Left ventricle myocardium inferior (tissue), 1 donor: ENCODE measurements at regions not wholly inside any gene's neighbourhood (a gene's known extent, or its start where the extent isn't known, plus 50 kb on each side); places are given as distances from the start of the nearest gene placed in this dataset.

Experiments used
- DNase-seq: peaks from one replicate; pipeline ENCODE4 v3.0.0-alpha.2; 2020
- H3K27ac ChIP-seq: fragments of 200-600 bp; replicated peaks from 2 replicates; pipeline ENCODE4 v1.8.0; 2021
- H3K27me3 ChIP-seq: fragments of 200-600 bp; 2 replicates; pipeline ENCODE4 v1.8.0; 2021; ENCODE audit warnings: low read depth
- H3K36me3 ChIP-seq: fragments of 200-600 bp; 2 replicates; pipeline ENCODE4 v1.8.0; 2021
- H3K4me1 ChIP-seq: fragments of 200-600 bp; 2 replicates; pipeline ENCODE4 v1.8.0; 2021
- H3K4me3 ChIP-seq: fragments of 200-600 bp; 2 replicates; pipeline ENCODE4 v1.8.0; 2021; ENCODE audit warnings: mild to moderate bottlenecking, moderate library complexity
- H3K9me3 ChIP-seq: fragments of 200-600 bp; replicated peaks from 2 replicates; pipeline ENCODE4 v1.8.0; 2021
- CTCF ChIP-seq: fragments of 200-600 bp; IDR thresholded peaks from 2 replicates; pipeline ENCODE4 v1.8.0; 2021; ENCODE audit warnings: antibody characterized with exemption, mild to moderate bottlenecking, borderline replicate concordance
- intact Hi-C: fragments of 100-400 bp; cut with micrococcal nuclease; formaldehyde crosslinking; loops from one replicate; pipeline ENCODE4 v1.11.0; 2022
- donor health status: DM: no; HTN: yes; CAD: no; lungs with severe emphysema.

- Histone ChIP-seq H3K36me3 (no peaks in the 10 kb centered on the region), H3K27me3 (no peaks in the 10 kb centered on the region), H3K4me3 (no peak overlapping the region), H3K9me3 (no peaks in the 10 kb centered on the region), H3K4me1 (peaks cover 15% of the 10 kb centered on the region), H3K27ac (no peak overlapping the region)
- intact Hi-C loops, result no loop called here
- TF ChIP-seq CTCF, result no peak
- DNase-seq, result no peak
These were observed 98.0 kb upstream of the SOX6 start for GRCh38 chr11:16454289-16454863.

GRCh38 chr11:16448123-16448717 lies 91.9 kb upstream of the SOX6 start:
- no peak overlapping the region for H3K27ac ChIP-seq
- no peaks in the 10 kb centered on the region for H3K36me3 ChIP-seq
- no peaks in the 10 kb centered on the region for H3K27me3 ChIP-seq
- TF ChIP-seq CTCF, result no peak
- intact Hi-C loops, result no loop called here
- H3K4me1 ChIP-seq, result peaks cover 19% of the 10 kb centered on the region
- DNase-seq, result no peak
- no peak overlapping the region for H3K4me3 ChIP-seq
- no peaks in the 10 kb centered on the region for H3K9me3 ChIP-seq

- Histone ChIP-seq H3K36me3 (no peaks in the 10 kb centered on the region), H3K4me3 (no peak overlapping the region), H3K4me1 (peaks cover 14% of the 10 kb centered on the region), H3K27me3 (no peaks in the 10 kb centered on the region), H3K9me3 (no peaks in the 10 kb centered on the region), H3K27ac (no peak overlapping the region)
- intact Hi-C loops, result no loop called here
- no peak for TF ChIP-seq CTCF
- no peak for DNase-seq
These were observed 85.1 kb upstream of the SOX6 start for GRCh38 chr11:16441461-16441860.

GRCh38 chr11:16440136-16440535 lies 83.8 kb upstream of the SOX6 start:
- intact Hi-C loops, result no loop called here
- H3K4me3 ChIP-seq, result no peak overlapping the region
- no peaks in the 10 kb centered on the region for H3K27me3 ChIP-seq
- DNase-seq, result no peak
- H3K4me1 ChIP-seq, result peaks cover 5% of the 10 kb centered on the region
- no peak for TF ChIP-seq CTCF
- H3K9me3 ChIP-seq, result no peaks in the 10 kb centered on the region
- no peak overlapping the region for H3K27ac ChIP-seq
- H3K36me3 ChIP-seq, result no peaks in the 10 kb centered on the region

GRCh38 chr11:16434036-16434435 lies 77.7 kb upstream of the SOX6 start:
- intact Hi-C loops, result no loop called here
- H3K27ac ChIP-seq, result no peak overlapping the region
- H3K36me3 ChIP-seq, result no peaks in the 10 kb centered on the region
- peaks cover 21% of the 10 kb centered on the region for H3K9me3 ChIP-seq
- no peak overlapping the region for H3K4me3 ChIP-seq
- no peak for DNase-seq
- H3K4me1 ChIP-seq, result no peaks in the 10 kb centered on the region
- no peak for TF ChIP-seq CTCF
- no peaks in the 10 kb centered on the region for H3K27me3 ChIP-seq
